ENCODE measurements at regions not wholly inside any gene's neighbourhood (a gene's known extent, or its start where the extent isn't known, plus 50 kb on each side); places are given as distances from the start of the nearest gene placed in this dataset.

DNA sequence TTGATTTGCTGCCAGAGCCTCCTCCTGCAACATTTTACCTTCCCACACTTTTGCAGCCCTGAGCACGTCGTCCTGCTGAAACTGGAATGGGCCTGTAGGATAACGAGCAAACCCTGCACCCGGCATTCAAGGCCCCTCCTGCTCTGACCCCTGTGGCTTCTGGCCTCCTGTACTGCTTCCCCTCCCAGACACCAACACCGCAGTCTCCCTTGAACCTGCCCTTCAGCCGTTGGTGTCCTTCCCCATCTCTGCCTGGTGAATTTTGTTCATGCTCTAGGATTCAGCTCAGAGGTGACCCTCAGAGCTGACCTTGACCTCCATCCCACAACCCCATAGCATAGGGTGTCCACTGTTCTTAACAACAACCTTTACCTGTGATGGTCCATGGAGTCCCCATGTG lies 535.1 kb downstream of the MATN1 start:
- DNase-seq (ENCODE audit: low read depth): no peak

DNA sequence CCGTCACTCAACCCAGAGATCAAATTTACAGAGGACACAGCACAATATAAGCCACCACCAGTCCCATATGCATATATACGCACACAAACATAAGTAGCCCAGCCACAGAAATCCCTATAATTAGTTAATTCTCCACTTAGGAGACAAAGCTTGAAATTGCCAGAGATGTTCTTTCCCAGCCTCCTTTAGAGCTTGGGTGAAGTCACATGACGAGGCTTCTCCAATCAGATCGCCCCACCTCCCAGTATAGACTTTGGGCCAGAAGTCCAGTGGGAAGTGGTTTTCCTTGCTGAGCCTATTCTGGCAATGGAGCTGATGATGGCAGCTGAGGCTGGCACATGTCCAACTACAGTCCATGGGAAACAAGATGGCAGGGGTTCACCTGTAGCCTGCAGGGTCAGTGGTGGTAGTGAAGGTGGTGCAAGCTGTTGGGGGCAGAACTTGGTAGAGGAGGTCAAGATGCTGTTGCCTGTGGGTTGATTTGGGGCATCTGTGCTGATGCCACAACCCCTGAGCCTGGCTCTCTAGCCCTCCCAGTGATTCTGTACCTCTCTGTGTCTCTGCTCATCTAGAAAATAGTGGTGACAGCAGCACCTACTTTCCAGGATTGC lies 535.9 kb downstream of the MATN1 start:
- DNase-seq (ENCODE audit: low read depth): no peak

DNA sequence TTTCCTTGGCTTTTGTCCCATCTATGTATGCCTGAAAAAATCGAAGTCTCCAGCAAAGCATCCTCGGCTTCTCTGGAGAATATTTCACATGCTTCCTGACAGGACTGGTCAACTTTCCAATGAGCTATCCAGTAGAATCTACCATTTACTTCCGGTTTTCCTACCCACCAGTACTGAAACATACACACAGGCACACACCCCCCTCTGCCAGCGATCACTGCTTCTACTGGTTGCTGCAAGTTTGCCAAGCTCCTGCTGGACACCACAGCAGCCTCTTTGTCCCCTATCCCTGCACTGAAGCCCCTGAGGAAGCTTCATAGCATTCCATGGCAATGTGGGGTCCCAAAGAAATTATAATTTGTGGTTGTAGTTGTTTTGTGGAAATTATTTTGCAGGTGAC lies 536.8 kb downstream of the MATN1 start:
- no peak for DNase-seq (ENCODE audit: low read depth)

- DNase-seq (ENCODE audit: low read depth): no peak
These were observed 537.6 kb downstream of the MATN1 start for GRCh38 chr1:30185809-30186208.

DNA sequence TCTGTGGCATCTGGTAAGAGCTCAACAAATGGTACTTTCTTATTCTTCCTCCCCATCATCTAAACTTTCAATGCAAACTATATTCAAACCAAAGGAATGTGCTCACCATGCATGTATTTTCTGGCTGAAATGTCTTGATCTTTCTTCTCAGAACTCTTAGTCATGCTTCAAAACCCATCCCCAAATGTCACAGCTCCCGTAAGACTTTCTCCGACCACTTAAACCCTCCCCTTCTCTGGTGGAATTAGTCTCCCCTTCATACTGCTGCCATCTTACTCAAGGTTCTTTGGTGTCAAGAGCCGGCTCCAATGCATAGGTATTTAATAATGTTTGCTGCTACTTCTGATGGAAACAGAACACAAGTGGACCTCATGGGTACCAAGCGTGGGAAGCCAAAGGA lies 538.1 kb downstream of the MATN1 start:
- DNase-seq (ENCODE audit: low read depth): no peak

- DNase-seq (ENCODE audit: low read depth): no peak
These were observed 538.8 kb downstream of the MATN1 start for GRCh38 chr1:30184393-30185141.

GRCh38 chr1:30183895-30184294 lies 539.5 kb downstream of the MATN1 start:
- no peak for DNase-seq (ENCODE audit: low read depth)

DNA sequence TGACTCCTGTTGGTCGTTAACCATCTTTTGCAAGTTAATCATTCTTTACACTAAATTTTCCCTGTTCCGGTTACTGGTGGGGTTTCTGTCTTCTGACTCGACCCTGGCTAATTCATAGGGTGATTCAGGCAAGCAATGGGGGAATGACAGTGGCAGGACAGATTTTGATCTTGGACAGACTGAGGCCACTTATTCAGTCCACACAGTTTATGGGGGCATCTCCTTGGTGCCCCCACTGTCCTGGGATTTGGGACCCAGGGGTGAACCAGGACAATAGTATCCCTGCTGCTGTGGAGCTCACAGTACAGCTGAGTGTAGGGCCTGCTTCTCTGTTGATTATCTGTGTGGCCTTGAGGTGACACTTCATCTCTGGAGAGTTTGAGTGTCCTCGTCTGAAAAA lies 540.4 kb downstream of the MATN1 start:
- no peak for DNase-seq (ENCODE audit: low read depth)

- no peak for DNase-seq (ENCODE audit: low read depth)
These were observed 543.3 kb downstream of the MATN1 start for GRCh38 chr1:30179942-30180543.

GRCh38 chr1:30176477-30176876 lies 546.9 kb downstream of the MATN1 start:
- DNase-seq (ENCODE audit: low read depth): no peak

- no peak for DNase-seq (ENCODE audit: low read depth)
These were observed 548.9 kb downstream of the MATN1 start for GRCh38 chr1:30174499-30174898.

- DNase-seq (ENCODE audit: low read depth): no peak
These were observed 549.8 kb downstream of the MATN1 start for GRCh38 chr1:30173560-30173959.

- DNase-seq (ENCODE audit: low read depth): no peak
These were observed 550.6 kb downstream of the MATN1 start for GRCh38 chr1:30172757-30173156.

DNA sequence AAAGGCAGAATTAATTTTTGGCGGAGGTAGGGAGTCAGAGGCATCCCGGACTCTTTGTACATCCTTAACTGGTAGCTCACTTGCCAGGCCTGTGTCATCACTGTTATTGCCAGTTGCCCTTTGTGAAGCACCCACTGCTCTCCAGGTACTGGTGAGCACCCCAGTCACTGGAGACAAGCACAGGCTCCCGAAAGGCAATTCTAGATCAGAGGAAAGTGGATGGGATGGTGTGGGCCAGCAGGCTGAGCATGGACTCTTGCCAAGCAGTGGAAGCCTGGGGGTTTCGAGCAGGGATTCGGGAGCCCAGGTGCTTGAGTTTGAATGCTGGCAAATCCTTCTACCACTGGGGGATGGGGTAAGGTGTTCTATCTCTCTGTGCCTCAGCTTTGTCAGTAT lies 551.1 kb downstream of the MATN1 start:
- DNase-seq (ENCODE audit: low read depth): no peak

- no peak for DNase-seq (ENCODE audit: low read depth)
These were observed 551.7 kb downstream of the MATN1 start for GRCh38 chr1:30171537-30172298.

GRCh38 chr1:30169269-30169668 lies 554.1 kb downstream of the MATN1 start:
- DNase-seq (ENCODE audit: low read depth): no peak

DNA sequence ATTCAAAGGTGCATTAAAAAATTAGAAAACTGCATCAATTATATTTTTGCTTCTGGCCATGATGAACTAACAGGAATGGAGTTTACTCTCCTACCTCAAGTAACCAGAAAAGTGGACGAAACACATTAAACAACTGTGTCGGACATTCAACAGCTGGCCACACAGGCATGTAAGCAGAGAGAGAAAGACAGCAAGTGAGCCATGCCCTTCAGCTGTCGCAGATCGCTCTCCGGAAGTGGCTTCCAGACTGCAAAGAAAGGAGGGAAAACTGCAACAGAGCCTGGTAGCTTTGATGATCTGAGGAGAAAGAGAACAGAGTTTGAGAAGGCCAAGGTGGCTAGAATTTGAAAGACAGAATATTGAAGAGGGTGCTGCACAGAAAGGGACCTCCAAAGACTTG lies 557.2 kb downstream of the MATN1 start:
- DNase-seq (ENCODE audit: low read depth): no peak

- no peak for DNase-seq (ENCODE audit: low read depth)
These were observed 558.3 kb downstream of the MATN1 start for GRCh38 chr1:30165116-30165515.

GRCh38 chr1:30164693-30165092 lies 558.7 kb downstream of the MATN1 start:
- DNase-seq (ENCODE audit: low read depth): no peak

DNA sequence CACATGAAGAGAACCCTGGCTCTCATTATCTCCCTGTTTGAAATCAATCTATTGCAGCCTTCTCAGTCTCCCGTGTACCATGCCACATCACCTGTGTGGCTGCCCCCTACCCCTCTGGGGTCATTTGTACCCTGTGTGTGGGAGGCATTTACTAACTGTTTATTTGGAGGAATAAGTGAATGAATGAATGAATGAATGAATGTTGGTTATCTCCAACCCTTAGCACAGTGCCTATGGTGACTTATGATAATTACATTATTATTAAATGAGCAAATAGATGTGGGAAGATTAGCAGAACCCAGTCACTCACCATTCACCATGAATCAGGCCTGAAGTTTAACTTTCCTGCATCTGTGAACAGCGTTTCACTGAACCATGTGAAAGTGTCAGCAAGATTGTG lies 560.8 kb downstream of the MATN1 start:
- DNase-seq (ENCODE audit: low read depth): no peak

GRCh38 chr1:30161953-30162352 lies 561.4 kb downstream of the MATN1 start:
- DNase-seq (ENCODE audit: low read depth): no peak

DNA sequence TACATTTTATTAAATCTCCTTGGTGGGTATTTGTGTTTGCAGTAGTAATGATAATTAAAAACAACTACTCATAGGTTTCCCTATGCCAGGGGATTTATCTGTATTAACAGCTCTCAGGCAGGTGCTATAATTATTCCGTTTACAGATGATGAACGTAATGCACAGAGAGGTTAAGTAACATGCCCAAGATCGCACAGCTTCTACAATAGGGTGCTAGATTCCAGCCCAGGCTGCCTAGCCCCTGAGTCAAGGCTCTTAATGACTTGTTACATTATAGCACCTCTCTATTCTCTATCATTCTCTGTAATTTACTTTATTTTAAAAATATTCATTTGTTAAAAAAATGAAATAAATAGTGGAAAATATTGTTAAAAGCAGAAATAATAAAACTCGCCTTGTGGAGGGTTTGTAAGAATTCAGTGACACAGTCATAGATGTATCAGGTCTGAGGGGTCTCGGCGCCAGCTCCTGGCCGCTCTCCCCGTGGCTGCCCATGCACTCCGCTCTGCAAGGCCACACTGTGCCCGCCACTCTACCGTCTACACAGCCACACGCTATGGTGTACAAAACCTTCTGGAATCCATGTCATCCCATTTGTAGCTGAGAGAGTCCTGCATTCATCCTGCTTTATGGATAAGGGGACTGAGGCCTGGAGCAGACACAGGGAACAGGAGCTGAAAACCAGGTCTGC lies 562.2 kb downstream of the MATN1 start:
- DNase-seq (ENCODE audit: low read depth): no peak

All from M059J (cell line).